NCI-H345 treated with DMSO at 0.1 percent for 48 hours (cell line): ENCODE measurements at regions not wholly inside any gene's neighbourhood (a gene's known extent, or its start where the extent isn't known, plus 50 kb on each side); places are given as distances from the start of the nearest gene placed in this dataset.

ENCODE experiments used
- DNase-seq: peaks from one replicate; lab custom pipeline; 2025; ENCODE audit not compliant: unreplicated experiment; lab: John Stamatoyannopoulos, UW

DNA sequence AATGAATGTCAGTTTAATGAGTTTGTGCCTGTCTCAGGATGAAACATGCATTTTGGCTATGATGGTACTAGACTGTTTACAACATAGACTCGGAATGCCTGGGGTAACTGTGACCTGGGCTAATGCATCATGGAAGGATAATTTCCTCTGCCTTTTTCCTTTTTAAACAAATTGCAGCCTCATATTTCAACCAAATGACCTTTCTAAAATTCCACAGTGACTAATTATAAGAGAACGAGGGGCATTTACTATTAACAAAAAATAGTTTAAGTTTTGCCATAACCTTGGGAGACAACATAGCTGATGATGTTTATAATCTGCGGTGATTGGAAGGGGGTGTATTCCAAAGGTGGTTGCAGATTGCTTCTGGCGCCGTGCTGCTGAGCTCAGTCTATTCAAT, 1140.5 kb downstream of the GALC start:
- DNase-seq, result no peak

DNA sequence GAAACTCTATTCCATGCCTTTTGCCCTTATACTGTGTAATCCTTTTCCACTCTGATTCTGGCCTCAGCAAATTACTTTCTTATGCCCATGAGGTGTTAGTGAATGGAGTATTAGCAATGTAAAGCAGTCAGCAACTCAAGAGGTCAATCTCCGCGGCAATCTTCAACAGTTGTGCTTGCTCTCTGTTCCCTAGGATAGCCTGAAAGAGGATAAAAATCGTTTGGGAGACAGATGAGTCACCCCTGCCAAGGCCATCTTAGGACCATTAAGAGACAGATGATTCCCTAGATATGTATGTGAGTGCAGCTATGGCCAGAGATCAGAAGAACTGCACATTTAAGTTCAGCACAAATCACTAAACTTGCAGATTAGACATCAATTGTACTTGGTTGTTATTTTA, 1145.8 kb downstream of the GALC start:
- DNase-seq, result no peak

DNA sequence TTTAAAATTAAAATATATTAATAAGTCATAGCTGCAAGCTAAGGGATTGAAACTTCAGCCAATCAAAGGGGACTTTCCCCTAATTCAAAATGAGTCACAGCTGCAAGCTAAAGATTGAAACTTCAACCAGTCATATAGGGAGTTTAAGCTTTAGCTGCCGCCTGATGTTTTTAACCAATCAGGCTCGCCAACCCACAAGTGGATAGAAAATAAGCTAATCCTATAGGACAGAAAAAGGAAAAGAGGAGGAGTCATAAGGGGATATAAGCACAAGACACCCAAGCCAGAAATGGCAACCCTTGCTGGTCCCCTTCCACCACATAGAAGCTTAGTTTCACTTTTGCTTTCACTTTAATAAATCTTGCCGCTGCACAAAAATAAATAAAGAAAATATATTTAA, 1154.6 kb downstream of the GALC start:
- no peak for DNase-seq

DNA sequence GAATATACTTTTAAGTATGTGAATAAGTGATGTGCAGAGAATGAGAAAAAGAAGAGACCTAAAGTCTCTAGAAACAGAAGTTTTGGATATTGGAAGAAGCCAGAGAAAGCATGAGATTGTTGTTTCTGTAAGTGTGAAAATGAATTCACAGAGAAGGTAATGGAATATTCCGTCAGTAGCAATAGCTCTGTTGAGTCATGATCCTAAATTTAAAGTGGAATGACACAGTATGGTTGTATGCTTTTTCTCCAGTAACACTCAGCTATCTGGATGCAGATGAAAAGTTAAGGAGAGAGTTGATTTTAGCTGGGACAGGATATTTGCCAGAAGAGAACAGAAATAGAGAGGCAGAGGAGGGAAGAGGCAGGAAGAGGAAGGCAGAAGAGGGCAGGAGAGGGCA, 1166.3 kb downstream of the GALC start:
- no peak for DNase-seq

DNA sequence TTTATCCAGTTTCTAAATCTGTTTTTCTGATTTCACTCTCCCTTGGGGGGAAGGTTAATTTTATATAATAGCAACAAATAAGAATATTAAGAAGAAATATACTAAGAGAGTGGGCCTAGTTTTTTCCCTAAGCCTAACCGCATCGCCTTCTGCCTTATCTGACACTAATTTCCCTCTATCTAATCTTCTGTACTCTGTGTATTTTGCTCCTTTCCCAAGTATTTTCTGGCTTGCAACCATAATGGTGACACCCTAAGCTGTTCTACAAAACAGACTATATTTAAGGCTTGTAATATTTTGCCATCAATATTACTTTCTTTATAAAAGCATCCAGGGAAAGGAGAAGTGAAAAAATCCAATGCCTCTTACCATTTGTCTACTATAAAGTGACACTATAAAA, 1168.8 kb downstream of the GALC start:
- no peak for DNase-seq

DNA sequence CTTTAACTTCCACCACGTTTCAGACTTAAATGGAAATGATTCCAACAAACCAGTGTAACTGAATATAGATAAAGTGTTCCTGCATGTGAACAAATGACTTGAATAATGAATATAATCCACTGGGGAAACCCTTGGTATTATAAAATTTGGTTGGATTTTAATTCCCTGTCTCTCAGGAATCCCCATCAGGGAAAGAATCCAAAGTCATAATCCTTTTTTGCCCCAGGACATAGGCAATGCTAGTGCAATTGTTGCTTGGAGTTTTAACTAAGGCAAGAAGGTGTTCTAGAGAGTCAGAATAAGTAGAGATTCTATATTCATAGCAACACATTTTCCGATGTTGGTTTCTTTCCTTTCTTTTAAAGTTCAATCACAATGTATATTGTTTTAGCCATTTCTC, 1169.4 kb downstream of the GALC start:
- no peak for DNase-seq

DNA sequence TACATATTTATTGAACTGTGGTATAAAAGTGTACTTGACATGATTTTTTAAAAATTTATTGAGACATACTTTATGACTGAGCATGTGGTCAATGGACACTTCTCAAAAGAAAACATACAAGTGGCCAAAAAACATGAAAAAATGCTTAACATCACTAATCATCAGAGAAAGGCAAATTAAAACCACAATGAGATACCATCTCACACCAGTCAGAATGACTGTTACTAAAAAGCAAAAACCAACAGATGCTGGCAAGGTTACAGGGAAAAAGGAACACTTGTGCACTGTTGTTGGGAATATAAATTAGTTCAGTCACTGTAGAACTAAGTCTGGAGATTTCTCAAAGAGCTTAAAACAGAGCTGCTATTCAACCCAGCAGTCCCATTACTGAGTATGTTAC, 1177.6 kb downstream of the GALC start:
- no peak for DNase-seq

DNA sequence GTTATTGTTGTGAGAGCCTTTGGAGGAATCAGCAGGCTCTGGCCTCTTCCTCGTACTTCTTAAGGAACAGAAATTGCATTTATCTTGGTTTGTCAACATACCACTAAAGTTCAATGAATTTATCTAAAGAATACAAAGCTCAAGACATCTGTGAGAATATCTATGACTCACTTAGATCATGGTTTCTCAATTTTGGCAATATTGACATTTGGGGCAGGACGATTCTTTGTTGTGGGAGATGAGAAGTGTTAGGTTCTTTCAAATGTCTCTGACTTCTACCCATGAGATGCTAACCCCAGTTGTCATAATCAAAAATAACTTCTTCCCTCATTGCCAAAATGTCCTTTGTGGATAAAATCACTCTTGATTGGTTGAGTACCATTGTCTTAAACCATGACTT, 1190.3 kb downstream of the GALC start:
- DNase-seq, result no peak

DNA sequence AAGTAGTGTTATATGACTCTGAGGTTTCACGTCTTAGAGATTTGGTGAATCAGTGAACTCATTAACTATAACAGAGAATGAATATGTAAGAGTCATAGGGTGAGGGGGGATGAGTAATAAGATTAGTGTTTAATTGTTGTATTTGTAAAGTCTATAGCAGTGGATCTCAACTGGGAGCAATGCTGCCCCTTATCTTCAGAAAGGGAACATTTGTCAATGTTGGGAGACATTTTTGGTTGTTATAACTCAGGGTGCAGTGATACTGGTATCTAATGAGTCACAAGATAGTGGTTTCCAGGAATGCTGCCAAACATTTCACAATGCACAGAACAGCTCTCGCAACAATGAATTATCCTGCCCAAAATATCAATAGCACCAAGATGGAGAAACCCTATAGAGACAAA, 1193.7 kb downstream of the GALC start:
- no peak for DNase-seq

DNA sequence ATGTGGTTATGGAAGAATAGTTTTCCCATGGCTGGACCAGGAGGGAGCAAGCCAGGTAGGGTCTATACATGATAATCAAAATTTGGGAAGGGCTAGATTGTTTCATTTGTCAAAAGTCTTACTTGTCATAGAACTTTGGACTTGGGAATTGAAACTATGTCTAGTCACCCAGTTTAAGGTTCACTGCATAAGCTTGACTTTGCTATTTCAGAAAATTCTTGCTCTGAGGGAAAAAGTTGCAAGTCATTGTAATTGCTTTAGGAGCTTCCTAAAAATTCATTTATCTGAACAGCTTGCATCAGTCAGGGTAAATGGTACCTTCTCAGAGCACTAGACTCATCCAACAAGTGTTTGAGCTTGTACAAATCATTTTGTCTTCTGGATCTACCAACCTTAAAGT, 1194.7 kb downstream of the GALC start:
- no peak for DNase-seq

DNA sequence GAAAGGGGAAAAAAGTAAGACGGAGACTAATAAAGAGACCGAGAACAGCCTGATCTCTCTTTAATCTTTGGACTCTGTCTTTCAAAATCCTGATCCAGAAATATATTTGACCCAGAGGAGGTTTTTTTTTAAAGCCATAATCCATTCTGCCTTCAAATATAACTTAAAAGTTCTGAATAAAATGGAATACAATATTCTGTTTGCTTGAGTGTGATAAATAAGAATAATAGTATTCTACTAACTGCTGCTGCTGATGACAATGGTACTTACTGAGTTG, 1196.0 kb downstream of the GALC start:
- DNase-seq, result no peak

DNA sequence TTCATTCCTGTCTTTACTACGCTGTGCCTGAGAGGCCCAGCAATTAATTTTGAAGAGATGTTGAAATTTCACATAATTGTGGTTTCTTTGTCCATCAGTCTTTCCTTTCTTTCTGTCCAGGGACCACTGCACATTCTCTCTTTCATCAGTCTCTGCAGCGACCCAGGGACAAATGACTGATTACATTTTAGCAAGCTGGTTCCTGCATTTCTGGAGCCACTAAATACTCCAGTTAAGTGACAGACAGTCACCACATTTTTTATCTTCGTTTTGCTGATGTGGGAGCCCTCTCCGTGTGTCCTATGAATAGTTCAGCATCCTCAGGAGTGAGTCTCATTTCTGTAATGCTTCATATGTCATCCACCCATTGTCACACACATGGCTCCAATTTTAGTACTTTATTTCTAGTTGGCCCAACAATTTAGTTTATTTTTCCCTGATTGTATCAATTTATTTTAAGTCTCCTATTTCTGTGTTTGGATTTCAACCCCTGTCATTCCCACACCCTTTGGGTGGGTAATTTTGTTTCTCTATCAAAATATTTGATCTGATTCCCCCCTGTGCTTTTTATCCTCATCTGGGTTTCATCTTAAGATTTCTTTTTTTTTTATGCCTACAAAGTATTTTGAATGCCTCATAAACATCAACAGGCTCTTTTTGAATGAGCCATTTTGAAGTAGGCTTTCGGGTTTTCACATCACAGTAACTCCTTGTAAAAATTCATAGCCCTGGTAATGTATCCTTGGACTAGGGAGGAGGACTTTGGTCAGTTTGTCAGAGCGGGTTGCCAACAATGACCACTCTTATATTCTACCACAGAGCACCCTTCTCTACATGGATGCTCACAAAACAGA, 1196.5 kb downstream of the GALC start:
- DNase-seq, result no peak

DNA sequence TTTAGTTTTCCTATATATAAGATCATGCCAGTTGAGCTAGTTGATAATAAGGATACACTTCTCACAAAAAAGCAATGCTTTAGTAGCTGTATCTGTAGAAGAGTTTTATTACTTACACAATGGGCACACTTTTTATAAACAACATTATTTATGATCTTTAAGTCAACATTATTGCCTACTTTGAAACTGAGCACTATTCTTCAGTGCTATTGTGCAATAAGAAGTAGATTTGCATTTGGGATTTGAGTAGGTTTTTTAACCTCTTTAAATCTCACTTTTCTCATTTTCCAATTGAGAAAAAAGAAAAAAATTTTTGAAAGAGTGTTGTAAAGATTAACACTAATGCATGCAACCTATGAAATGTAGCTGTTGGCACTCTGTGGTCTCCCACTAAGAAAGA, 1198.3 kb downstream of the GALC start:
- no peak for DNase-seq

DNA sequence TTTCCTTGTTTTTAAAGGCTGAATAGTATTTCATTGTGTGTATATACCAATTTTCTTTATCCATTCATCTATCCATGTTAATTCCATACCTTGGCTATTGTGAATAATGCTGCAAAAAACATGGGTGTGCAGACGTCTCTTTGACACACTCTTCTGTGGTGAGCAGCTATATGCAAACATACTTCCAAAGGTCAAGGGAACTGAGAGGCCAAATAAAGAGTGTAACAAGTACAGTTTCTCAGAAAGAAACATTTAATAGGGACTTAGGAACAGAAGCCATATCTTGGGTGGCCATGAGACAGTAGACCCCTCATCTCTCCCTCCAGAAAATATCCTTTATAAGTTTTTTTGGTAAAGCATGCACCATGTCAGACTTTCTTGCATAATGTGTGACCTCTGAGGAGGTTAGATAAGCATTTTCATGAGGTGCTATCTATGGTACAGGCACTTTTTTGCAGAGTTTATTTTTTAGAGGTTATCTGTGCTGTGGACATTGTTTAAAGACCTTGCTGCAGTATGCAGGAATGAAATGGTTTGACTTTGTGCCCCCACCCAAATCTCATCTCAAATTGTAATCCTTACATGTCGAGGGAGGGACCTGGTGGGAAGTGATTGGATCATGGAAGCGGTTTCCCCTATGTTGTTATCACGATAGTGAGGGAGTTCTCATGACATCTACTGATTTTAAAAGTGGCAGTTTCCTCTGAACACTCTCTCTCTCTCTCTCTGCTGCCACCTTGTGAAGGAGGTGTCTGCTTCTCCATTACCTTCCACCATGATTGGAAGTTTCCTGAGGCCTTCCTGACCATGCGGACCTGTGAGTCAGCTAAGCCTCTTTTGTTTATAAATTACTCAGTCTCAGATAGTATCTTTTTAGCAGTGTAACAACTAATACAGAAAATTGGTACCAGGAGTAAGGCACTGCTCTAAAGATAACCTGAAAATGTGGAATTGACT, 1202.3 kb downstream of the GALC start:
- DNase-seq, result no peak

DNA sequence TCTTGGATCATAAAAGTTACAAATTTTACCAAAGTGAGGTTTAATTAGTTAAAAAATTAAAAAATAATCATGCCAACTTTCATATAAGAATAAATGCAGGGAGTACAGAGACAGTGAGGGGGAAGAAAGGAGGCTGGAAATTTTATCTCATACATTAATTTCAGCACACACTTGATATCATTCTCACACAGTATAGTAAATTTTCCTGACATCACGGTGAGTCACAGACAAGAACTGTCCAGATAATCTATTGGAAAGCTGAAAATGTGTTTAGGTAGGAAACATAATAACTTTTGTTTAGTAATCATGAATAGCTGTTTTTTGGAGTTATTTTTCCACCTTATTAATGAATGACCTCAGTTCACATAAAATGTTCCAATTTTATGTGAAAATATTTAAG, 1204.8 kb downstream of the GALC start:
- DNase-seq, result no peak

DNA sequence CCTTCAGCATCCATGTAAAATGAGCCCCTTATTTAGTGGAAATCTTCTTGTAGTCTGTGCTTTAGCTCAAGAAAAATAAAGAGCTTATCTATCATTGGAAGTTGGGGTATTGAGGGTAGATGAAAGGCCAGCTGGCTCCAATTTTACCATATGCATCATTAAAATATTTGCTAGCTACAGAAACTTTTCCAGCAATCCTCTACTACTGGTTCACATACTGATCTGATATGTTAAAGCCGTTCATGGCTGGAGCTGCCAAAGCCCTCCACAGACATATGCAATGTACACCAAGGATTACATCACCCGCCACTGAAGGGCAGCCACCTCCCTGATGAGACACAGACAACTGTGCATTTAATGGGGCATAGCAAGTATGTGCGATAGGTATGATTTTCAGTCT, 1205.3 kb downstream of the GALC start:
- peak; percentile 13 for DNase-seq

DNA sequence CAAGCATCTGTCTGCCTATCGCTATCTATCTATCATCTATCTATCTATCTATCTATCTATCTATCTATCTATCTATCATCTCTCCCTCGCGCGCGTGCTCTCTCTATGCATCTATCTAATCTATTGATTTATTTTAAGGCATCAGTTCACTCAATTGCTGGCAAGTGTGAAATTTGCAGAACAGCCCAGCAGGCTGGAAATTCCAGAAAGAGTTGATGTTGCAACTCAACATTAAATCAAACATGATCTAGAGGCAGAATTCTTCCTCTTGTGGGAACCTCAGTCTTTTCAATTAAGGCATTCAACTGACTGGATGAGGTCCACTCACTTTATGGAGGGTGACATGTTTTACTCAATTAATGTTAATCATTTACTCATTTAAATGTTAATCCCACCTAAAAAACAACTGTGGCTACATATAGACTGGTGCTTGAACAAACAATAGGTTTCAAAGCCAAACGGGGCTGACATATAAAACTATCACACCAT, 1210.8 kb downstream of the GALC start:
- DNase-seq, result no peak

DNA sequence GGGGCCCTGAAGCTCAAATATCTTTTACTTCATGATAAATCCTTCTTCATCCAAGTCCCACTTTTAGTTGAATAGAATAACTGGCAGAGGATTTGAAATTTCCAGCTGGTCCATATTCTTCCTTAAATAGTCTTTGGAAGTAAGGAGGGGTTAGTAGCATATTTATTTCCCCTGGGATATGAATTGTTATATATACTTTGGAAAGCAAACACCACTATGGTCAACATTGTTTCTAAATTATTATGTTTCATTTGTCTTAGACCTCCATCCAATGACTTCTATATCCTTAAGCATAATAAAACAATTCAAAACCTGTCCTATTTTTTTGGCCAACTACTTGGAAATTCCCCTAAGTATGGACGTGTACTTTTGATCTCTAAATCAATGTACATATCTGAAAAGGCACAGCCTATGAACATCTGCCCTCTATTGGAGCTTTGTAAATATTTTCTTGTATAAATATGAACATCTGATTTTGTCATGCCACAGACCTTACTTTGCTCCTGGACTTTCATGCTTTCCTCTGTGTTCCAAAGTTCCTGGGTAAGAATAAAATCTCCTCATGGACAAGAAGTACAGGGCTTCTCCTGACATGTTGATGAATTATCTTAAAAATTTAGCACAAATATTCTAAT, 1212.0 kb downstream of the GALC start:
- no peak for DNase-seq

DNA sequence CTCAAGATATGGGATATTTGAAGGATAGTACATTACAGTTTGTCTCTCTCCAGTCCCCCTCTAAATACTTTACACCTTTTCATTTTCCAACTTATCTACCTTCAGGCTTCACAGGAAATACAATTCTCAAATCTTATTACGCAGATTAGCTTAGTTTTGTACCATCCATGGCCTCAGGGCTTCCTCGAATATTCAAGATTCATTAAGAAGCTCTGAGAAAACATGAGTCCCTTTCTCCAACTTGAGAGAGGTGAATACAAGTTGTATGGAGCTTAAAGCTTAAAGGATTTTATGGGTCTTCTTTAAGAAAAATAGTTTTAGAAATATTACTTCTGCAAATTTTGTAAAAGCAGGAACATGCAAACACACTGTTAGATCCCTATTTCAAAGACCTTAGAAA, 1212.5 kb downstream of the GALC start:
- no peak for DNase-seq

DNA sequence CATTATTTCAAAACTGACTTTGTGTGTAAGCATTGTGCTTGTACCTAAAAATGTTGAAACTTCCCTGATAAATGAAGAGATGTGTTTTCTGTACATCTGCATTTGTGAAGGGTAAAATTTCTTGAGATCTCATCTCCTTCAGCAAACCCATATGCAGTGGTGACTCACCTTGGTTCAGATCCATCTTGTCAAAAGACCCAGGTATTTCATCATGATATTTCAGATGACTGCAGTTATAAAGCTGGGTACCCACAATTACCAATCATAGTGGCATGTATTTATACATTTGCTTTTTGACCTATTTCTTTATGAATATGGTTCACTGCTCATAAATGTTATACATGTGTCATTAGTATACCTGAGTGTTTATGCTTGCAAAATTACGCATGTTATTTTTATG, 1213.6 kb downstream of the GALC start:
- DNase-seq, result no peak

DNA sequence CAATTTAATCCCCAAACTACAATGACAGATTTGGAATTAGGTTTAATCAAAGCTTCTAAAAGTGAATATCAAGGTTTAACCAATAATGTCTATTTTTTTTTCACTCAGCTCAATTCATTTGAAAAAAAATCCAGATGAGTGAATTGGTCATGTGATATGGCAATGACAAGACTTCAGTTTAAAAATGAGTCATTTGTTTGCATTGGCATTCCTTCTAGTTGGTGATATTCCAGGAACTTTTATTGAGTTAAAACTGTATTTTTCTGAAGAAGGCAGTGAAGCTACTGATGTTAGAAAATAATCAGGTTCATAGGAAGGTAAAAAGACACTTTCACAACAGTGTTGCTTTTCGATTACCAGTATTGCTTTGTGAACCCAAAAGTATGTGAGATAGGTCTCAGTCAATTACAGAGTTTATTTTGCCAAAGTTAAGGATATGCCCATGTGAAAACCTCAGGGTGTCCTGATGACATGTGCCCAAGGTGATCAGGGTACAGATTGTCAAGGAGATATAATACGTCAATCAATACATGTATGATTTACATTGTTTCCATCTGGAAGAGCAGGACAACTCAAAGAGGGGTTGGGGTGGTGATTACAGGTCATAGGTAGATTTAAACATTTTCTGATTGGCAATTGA, 1214.9 kb downstream of the GALC start:
- DNase-seq, result no peak
